NCI-H2107 treated with DMSO at 0.1 percent for 48 hours (cell line): ENCODE measurements at regions not wholly inside any gene's neighbourhood (a gene's known extent, or its start where the extent isn't known, plus 50 kb on each side); places are given as distances from the start of the nearest gene placed in this dataset.
A peak's percentile ranks its signal among the peaks of the same experiment; 100 is the strongest.

ENCODE experiments used
- DNase-seq: peaks from one replicate; lab custom pipeline; 2025; ENCODE audit not compliant: unreplicated experiment; lab: John Stamatoyannopoulos, UW

DNA sequence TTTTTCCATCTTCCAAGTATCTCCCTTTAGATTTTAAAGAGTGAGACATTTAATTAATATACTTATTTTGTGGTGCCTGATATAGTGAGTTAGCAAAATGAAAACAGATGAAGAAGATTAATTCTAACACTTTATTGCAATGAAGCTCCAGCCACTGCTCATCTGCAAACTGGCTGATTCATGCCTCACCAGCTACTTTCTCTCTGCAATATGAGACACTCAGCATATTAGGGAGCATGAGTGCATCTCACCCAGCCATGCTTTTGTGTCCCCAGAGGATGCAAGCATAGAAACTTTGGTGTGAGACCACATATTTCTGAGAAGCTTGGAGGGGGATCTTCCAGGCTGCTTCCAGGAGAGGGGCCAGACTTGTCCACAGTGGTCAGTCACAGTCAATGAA lies 148.6 kb downstream of the BMP4 start:
- DNase-seq, result no peak

- DNase-seq, result no peak
These were observed 149.1 kb downstream of the BMP4 start for GRCh38 chr14:53807542-53807941.

DNA sequence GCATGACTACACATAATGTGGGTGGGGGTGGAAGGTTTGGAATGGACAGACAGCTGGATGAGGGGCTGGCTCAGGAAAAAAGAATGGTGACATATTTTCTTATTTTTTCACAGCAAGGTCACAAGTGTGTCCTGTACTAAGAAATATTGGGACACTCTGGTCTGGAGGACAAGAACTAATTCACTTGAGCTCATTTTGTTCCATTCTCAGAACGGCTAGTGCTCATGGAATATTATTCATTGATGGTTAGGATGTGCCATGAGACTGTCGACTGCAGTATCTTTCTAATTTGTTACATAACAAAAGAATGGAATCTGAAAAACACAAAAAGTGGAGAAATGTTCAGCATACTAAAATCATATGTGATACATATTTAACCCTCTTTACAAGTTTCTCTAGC lies 149.5 kb downstream of the BMP4 start:
- DNase-seq, result no peak

GRCh38 chr14:53796734-53797133 lies 159.9 kb downstream of the BMP4 start:
- no peak for DNase-seq

- peak; percentile 42 for DNase-seq
These were observed 162.7 kb downstream of the BMP4 start for GRCh38 chr14:53793790-53794505.

- no peak for DNase-seq
These were observed 163.7 kb downstream of the BMP4 start for GRCh38 chr14:53792909-53793308.

DNA sequence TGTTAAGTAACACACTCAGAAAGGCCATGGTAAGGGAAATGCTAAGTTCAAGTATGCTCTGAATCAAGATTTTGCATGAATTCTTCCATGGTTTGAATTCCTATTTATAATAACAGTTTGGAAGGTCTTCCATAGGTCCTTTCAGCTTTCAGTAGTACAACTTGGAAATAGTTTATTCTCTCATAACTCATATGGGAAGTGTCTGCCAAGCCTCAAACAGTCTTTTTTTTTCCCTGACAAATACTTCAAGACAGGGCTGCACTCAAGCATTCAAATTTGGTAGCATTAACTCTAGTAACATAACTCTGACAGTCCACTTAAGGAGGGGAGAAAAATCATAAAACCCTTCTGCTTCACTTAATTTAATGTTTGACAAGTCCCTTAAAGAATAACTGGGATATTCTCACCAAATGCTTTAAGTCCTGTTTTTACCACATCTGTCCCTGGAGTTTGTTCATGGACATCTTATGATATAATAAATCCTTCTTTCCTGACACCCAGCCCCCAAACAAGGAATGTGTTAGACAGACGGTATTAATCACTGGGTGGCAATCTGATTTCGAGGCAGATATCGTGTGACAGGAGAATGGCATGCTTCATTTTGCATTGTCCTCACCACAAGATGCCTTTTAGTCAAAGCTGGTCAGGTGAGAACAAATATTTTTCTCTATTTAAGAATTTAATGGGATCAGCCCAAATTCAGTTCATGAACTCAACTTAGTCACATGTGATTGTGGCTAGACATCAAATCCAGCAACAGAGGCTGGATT lies 165.7 kb downstream of the BMP4 start:
- no peak for DNase-seq

- DNase-seq, result no peak
These were observed 168.1 kb downstream of the BMP4 start for GRCh38 chr14:53788566-53788965.

- no peak for DNase-seq
These were observed 170.6 kb downstream of the BMP4 start for GRCh38 chr14:53786045-53786444.

- no peak for DNase-seq
These were observed 171.9 kb downstream of the BMP4 start for GRCh38 chr14:53784688-53785087.

- no peak for DNase-seq
These were observed 173.4 kb downstream of the BMP4 start for GRCh38 chr14:53783256-53783655.

DNA sequence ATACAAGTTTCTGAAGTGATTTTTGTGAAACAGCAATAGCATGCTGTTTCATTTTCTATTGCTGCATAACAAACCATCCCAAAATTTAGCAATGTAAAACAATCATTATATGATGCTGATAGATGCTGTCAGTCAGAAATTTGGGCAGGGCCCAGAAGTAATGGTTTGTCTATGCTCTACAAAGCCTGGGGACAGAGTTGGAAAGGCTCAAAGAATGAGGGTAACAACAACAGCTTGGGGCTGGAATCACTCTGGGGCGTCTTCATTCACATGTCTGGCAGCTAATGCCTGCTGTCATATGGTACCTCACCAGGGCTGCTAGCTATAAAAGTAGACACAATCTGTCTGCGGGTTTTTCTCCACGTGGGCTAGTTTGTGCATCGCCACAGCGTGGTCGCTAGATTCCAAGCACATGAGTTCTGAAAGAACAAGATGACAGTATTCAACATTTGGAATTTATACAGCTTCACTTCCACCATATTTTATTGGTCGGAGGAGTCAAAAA lies 176.5 kb downstream of the BMP4 start:
- DNase-seq, result no peak

DNA sequence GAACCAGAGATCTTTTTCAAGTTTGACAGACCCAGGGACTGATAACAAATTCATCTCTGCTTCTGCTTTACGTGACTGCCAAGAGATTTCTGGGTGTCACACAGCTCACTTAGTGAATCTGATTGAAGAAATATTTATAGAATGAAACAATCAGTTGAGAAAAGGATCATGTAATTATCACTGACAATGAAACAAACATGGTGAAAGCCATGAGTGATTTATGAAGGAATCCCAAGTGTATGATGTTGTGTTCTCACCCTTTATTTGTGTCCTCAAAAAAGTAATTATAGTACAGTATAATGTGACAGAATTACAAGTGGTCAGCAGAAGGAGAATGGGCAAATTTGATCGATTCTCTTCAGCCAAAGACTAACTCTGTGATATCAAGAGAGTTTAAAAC lies 177.3 kb downstream of the BMP4 start:
- DNase-seq, result no peak

GRCh38 chr14:53778263-53778662 lies 178.4 kb downstream of the BMP4 start:
- no peak for DNase-seq

- DNase-seq, result no peak
These were observed 183.7 kb downstream of the BMP4 start for GRCh38 chr14:53772936-53773335.

DNA sequence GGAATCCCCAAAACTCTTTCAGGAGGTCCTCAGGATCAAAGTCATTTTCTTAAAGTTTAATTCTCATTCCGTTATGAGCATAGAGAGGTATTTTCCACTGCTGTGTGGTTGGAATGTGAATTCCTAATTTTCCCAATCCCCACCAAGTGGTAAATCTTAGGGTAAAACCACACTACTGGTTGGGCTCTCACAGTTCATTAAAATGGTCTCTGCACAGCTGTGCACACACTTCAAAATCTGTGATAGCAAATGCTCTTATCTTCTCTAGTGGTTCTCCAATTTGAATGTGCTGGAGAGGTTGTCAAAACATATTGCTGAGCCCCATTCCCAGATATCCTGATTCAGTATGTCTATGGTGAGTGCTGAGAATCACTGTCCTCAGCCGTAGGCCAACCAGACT lies 189.1 kb downstream of the BMP4 start:
- DNase-seq, result no peak

DNA sequence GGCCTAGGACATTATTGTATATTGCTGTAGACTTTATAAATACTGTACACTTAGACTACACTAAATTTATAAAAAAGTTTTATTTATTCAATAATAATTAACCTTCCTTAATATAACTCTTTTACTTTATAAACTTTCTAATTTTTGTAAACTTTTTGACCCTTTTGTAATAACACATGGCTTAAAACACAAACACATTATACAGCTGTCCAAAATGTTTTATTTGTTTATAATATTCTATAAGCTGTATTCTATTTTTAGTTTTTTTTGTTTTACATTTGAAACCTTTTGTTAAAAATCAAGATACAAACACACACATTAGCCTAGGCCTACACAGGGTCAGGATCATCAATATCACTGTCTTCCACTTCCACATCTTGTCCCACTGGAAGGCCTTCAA lies 190.0 kb downstream of the BMP4 start:
- DNase-seq, result no peak

- no peak for DNase-seq
These were observed 190.5 kb downstream of the BMP4 start for GRCh38 chr14:53766106-53766505.

- no peak for DNase-seq
These were observed 191.8 kb downstream of the BMP4 start for GRCh38 chr14:53764846-53765245.

DNA sequence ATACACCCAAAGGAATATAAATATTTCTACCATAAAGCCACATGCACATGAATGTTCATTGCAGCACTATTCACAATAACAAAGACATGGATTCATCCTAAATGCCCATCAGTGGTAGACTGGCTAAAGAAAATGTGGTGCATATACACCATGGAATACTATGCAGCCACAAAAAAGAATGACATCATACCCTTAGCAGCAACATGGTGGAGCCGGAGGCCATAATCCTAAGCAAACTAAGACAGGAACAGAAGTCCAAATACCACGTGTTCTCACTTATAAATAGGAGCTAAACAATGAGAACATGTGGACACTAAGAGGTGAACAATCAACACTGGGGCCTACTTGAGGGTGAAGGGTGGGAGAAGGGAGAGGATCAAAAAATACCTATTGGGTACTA lies 198.5 kb downstream of the BMP4 start:
- DNase-seq, result no peak

DNA sequence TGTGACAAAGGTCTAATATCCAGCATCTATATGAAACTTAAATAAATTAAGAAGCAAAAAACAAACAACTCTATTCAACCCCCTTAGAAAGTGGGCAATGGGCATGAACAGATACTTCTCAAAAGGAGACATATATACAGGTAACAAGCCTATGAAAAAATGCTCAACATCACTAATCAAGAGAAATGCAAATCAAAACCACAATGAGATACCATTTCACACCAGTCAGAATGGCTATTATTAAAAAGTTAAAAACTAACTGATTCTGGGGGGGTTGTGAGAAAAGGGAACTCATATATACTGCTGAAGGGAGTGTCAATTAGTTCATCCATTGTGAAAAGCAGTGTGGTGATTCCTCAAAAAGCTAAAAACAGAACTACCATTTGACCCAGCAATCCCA lies 198.9 kb downstream of the BMP4 start:
- no peak for DNase-seq

- DNase-seq, result no peak
These were observed 205.0 kb downstream of the BMP4 start for GRCh38 chr14:53751650-53752049.
